Fibroblast of pulmonary artery (primary cell): ENCODE measurements at regions not wholly inside any gene's neighbourhood (a gene's known extent, or its start where the extent isn't known, plus 50 kb on each side); places are given as distances from the start of the nearest gene placed in this dataset.

Source experiments
- DNase-seq: peaks from one replicate; pipeline ENCODE4 v3.0.0-alpha.2; 2010; ENCODE audit warnings: low read depth
- H3K4me3 ChIP-seq: replicated peaks from 2 replicates; pipeline ENCODE4 v1.5.1; 2011; ENCODE audit warnings: low read depth, mild to moderate bottlenecking, control low read depth, low read length, moderate library complexity
- TF ChIP-seq, protein P1 (sequence below): IDR thresholded peaks from 2 replicates; pipeline ENCODE4 v1.5.1; 2011; ENCODE audit warnings: mild to moderate bottlenecking, control low read depth, low read length, inconsistent platforms; ENCODE audit errors: missing control alignments

DNA sequence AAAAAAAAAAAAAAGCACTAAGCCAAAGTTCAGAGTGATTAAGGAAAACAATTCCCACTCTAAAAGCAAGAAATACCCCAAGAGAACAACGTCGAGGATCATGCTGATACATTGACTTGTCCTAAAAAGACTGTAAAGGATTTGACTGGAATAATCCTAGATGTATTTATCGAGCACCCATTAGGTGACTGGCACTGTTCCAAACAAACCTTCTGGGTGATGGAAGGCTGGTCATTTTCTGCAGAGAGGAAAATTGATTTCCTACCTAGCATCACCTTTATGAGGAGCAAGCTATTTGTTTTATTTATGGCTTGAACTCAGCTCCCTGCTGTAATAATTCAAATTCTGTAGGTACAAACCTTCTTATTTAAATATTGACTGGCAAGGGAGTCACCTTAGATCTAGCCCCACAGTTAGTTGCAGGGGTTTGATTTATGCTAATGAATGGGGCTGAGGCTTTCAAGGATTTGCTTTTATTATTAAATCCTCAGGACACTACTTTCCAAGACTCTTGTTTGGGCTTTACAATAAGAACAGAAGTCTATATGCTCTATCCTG lies 471.0 kb downstream of the OLFM4 start:
- TF ChIP-seq, protein P1, sequence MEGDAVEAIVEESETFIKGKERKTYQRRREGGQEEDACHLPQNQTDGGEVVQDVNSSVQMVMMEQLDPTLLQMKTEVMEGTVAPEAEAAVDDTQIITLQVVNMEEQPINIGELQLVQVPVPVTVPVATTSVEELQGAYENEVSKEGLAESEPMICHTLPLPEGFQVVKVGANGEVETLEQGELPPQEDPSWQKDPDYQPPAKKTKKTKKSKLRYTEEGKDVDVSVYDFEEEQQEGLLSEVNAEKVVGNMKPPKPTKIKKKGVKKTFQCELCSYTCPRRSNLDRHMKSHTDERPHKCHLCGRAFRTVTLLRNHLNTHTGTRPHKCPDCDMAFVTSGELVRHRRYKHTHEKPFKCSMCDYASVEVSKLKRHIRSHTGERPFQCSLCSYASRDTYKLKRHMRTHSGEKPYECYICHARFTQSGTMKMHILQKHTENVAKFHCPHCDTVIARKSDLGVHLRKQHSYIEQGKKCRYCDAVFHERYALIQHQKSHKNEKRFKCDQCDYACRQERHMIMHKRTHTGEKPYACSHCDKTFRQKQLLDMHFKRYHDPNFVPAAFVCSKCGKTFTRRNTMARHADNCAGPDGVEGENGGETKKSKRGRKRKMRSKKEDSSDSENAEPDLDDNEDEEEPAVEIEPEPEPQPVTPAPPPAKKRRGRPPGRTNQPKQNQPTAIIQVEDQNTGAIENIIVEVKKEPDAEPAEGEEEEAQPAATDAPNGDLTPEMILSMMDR, result no peak

DNA sequence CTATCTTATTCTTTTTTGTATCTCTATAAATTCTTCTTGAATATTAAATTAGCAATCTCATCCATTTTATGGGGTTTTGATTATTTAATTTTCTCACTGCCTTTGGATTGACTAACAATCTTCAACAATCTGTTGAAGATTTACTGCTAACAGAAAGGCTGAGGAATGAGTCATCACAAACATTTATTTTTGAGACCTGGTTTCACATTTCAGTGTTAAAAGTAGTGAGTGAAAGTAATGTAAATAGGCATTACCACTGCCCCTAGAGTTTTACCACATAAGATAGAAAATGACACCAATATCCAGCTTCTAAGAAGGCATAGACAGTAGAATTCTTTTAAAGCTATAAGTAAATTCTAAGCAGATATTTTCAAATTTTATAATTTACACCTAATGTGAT lies 472.8 kb downstream of the OLFM4 start:
- no peak overlapping the region for H3K4me3 ChIP-seq
- no peak for DNase-seq
- TF ChIP-seq, protein P1, result no peak

More for the DNA sequence above, 471.0 kb downstream of the OLFM4 start:
- no peak overlapping the region for H3K4me3 ChIP-seq
- DNase-seq, result no peak

DNA sequence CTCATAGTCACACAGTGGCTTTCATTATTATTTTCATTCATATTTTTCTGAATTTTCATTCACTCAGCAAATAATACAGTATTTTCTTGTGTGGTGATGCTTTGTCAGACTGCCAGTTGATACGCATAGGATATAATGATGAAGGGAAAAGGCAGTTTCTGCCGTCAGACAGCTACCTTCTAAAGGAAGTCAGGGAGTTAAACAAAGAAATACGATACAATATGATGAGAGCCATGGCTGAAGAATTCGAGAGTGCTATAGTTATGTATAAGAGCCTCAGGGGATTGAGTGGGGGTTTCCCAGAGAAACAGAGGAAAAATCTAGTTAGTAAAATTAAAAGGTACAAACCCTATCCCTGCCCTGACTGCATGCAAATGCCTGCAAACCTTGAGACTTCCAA lies 479.1 kb downstream of the OLFM4 start:
- H3K4me3 ChIP-seq, result no peak overlapping the region
- TF ChIP-seq, protein P1, result no peak
- DNase-seq, result no peak

DNA sequence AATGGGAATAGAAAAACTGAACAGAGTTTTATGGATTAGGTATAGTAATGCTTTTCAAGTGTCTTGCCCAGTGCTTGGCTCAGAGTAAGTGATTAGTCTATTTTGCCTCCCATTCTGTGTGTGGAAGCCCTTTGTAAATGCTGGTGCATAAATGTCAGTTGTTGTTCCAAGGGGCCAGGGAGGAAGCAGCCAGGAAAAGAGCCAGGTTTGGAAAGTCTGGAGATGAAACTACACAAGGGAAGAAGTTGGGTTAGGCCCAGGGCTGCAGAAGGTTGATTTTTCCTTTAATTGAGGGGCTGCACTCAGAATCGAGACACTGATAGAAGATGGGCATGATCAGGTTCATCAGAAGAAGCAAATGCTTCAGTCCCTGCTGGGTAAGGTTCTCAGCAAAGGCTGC lies 484.0 kb downstream of the OLFM4 start:
- no peak for DNase-seq
- no peak overlapping the region for H3K4me3 ChIP-seq
- TF ChIP-seq, protein P1, result no peak

DNA sequence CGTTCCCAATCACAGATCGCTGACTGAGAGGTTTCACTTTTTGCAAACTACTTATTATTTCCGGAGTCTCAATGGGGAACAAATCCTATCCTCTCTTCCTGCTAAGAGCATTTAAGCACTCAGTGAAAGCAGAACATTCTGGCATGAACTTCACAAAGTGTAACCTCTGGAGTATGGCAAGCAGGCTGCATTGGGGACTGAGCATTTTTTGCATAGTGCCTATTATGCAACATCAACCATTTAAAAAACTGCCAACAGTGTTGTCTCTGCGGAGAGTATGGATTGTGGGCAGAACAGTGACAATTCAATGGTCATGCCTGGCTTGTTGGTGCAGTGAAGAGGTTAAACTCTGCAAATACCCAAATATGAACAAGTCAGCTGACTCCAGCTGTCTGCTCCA lies 484.6 kb downstream of the OLFM4 start:
- no peak overlapping the region for H3K4me3 ChIP-seq
- TF ChIP-seq, protein P1, result no peak
- DNase-seq, result no peak

DNA sequence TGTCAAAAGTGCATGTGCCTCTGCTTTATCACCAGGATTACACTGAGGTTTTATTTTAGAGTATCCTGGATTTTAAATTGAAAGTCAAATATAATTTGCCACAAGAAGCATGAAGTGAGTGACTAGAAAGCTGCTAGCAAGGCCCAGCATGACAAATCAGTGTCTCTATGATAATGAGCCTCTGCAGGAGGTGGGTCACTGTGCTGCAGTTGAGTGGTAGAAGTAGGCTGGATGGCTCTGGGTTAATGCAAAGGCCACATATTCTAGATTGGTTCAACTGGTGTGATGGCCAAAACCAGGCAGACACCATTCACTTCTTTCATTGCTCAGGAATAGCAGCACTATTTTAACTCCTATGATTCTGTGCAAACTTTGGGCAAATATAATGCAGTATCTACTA lies 491.5 kb downstream of the OLFM4 start:
- DNase-seq, result no peak
- TF ChIP-seq, protein P1, result no peak
- H3K4me3 ChIP-seq, result no peak overlapping the region

DNA sequence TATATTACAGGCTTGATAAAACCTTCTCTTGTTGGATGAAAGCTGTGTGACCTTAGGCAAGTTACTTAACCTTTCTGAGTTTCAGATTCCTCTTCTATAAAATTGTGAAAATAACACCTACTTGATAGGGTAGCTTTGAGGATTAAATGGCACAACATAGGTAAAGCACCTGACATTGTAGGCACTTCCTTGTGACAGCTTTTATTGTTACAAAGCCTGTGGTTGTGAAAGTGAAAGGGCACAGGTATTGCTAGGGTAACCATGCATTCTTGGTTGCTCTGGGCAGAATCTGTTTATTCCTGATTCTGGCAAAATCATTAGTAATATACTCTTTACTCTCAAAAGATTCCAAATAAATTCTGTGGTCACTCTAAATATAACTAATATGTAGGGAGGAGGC lies 493.4 kb downstream of the OLFM4 start:
- DNase-seq, result no peak
- H3K4me3 ChIP-seq, result no peak overlapping the region
- TF ChIP-seq, protein P1, result no peak
